ENCODE measurements at regions not wholly inside any gene's neighbourhood (a gene's known extent, or its start where the extent isn't known, plus 50 kb on each side); places are given as distances from the start of the nearest gene placed in this dataset.

DNA sequence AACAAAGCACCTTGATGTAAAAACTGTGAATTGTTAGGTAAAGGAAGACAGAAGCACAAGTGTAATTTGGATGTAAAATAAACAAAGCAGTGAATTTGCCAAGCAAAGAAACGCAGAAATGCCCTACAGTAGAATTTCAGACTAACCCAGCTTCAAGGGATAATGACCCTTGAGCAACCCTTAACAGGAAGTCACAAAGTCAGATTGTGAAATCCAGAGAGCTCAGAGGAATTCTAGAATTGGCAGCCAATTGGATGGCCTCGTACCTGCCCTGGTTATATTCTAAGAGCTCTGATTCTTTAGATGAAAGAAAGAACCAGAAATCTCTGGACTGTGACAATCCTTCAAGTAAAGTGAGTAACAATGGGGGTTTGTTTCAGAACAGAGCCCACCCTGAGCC lies 152.7 kb upstream of the CHRM3 start:
- TF ChIP-seq, protein P1, sequence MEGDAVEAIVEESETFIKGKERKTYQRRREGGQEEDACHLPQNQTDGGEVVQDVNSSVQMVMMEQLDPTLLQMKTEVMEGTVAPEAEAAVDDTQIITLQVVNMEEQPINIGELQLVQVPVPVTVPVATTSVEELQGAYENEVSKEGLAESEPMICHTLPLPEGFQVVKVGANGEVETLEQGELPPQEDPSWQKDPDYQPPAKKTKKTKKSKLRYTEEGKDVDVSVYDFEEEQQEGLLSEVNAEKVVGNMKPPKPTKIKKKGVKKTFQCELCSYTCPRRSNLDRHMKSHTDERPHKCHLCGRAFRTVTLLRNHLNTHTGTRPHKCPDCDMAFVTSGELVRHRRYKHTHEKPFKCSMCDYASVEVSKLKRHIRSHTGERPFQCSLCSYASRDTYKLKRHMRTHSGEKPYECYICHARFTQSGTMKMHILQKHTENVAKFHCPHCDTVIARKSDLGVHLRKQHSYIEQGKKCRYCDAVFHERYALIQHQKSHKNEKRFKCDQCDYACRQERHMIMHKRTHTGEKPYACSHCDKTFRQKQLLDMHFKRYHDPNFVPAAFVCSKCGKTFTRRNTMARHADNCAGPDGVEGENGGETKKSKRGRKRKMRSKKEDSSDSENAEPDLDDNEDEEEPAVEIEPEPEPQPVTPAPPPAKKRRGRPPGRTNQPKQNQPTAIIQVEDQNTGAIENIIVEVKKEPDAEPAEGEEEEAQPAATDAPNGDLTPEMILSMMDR (IDR thresholded peaks at IDR 0.05): no peak
- TF ChIP-seq EZH2 (IDR thresholded peaks at IDR 0.05; ENCODE audit: borderline replicate concordance, insufficient read depth, low read depth, low read length, poor library complexity, severe bottlenecking): no peak

Measured in B cell (primary cell).